GM23338 (cell line): ENCODE measurements at regions not wholly inside any gene's neighbourhood (a gene's known extent, or its start where the extent isn't known, plus 50 kb on each side); places are given as distances from the start of the nearest gene placed in this dataset.

Experiments used
- CREB1 ChIP-seq: fragments of 250-450 bp; sonication (Bioruptor Pico); IDR thresholded peaks from 2 replicates; pipeline ENCODE4 v1.5.0; 2020; ENCODE audit warnings: low read depth, mild to moderate bottlenecking, moderate library complexity
- EZH2 ChIP-seq: fragments of 200-600 bp; sonication (generic); IDR thresholded peaks from one replicate; pipeline ENCODE4 v1.8.0; 2017; ENCODE audit warnings: antibody characterized with exemption, mild to moderate bottlenecking, low read depth; ENCODE audit not compliant: unreplicated experiment
- EZH2phosphoT487 ChIP-seq: fragments of 200-600 bp; sonication (generic); IDR thresholded peaks from one replicate; pipeline ENCODE4 v1.8.1; 2018; ENCODE audit warnings: antibody characterized with exemption; ENCODE audit not compliant: unreplicated experiment
- JUNB ChIP-seq: IDR thresholded peaks from one replicate; pipeline ENCODE4 v1.6.1; 2016; ENCODE audit warnings: antibody characterized with exemption; ENCODE audit not compliant: unreplicated experiment
- NANOG ChIP-seq: IDR thresholded peaks from 2 replicates; pipeline ENCODE4 v1.6.1; 2016; ENCODE audit warnings: antibody characterized with exemption, borderline replicate concordance
- POLR2AphosphoS5 ChIP-seq: IDR thresholded peaks from 2 replicates; pipeline ENCODE4 v1.6.1; 2016; ENCODE audit warnings: antibody characterized with exemption, low read depth
- STAT1 ChIP-seq: IDR thresholded peaks from one replicate; pipeline ENCODE4 v1.6.1; 2016; ENCODE audit warnings: antibody characterized with exemption; ENCODE audit not compliant: unreplicated experiment
- TF ChIP-seq, protein P1 (sequence below), 2 experiments: fragments of 200-600 bp in 1 of 2; sonication (generic) in 1 of 2; conservative IDR thresholded peaks; 2 replicates each; pipeline versions ENCODE4 v1.5.1 to v1.6.1; 2016 to 2017; ENCODE audit warnings: antibody characterized with exemption in 2 of 2, low read depth in 2 of 2, mild to moderate bottlenecking in 2 of 2, moderate library complexity in 1 of 2
- TF ChIP-seq, protein P2 (sequence below): IDR thresholded peaks from 2 replicates; pipeline ENCODE4 v1.6.1; 2016; ENCODE audit warnings: antibody characterized with exemption
- TF ChIP-seq, protein P3 (sequence below): IDR thresholded peaks from one replicate; pipeline ENCODE4 v1.6.1; 2018; ENCODE audit warnings: antibody characterized with exemption; ENCODE audit not compliant: unreplicated experiment

DNA sequence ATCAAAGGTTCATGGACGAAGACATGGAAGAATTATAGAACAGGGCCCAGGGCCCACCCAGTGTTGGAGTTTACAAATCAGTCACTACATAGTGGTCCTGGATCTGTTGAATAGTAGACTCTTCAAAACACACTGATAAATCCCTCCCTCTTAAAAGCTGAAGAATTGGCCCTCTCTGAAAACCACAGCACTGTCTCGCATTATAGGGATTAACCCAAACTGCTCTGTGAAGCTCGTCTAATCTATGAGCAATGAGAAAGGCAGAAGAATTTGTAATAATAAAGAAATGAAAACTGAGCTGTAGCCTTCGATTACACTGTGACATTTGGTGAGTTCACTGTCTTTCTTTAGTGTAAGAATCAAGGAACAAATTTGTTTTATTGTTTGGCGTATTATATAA, 92.5 kb upstream of the ZFP42 start:
- TF ChIP-seq, protein P1, sequence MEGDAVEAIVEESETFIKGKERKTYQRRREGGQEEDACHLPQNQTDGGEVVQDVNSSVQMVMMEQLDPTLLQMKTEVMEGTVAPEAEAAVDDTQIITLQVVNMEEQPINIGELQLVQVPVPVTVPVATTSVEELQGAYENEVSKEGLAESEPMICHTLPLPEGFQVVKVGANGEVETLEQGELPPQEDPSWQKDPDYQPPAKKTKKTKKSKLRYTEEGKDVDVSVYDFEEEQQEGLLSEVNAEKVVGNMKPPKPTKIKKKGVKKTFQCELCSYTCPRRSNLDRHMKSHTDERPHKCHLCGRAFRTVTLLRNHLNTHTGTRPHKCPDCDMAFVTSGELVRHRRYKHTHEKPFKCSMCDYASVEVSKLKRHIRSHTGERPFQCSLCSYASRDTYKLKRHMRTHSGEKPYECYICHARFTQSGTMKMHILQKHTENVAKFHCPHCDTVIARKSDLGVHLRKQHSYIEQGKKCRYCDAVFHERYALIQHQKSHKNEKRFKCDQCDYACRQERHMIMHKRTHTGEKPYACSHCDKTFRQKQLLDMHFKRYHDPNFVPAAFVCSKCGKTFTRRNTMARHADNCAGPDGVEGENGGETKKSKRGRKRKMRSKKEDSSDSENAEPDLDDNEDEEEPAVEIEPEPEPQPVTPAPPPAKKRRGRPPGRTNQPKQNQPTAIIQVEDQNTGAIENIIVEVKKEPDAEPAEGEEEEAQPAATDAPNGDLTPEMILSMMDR (conservative IDR thresholded peaks at IDR 0.05; ENCODE audit: low read depth in 2 of 2), result no peak
- TF ChIP-seq CREB1 (CRISPR knock-in tag) (no peak), EZH2phosphoT487 (no peak), STAT1 (no peak), EZH2 (no peak), JUNB (no peak), POLR2AphosphoS5 (no peak), NANOG (no peak)
- TF ChIP-seq, protein P2, sequence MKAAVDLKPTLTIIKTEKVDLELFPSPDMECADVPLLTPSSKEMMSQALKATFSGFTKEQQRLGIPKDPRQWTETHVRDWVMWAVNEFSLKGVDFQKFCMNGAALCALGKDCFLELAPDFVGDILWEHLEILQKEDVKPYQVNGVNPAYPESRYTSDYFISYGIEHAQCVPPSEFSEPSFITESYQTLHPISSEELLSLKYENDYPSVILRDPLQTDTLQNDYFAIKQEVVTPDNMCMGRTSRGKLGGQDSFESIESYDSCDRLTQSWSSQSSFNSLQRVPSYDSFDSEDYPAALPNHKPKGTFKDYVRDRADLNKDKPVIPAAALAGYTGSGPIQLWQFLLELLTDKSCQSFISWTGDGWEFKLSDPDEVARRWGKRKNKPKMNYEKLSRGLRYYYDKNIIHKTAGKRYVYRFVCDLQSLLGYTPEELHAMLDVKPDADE, result no peak
- TF ChIP-seq, protein P3, sequence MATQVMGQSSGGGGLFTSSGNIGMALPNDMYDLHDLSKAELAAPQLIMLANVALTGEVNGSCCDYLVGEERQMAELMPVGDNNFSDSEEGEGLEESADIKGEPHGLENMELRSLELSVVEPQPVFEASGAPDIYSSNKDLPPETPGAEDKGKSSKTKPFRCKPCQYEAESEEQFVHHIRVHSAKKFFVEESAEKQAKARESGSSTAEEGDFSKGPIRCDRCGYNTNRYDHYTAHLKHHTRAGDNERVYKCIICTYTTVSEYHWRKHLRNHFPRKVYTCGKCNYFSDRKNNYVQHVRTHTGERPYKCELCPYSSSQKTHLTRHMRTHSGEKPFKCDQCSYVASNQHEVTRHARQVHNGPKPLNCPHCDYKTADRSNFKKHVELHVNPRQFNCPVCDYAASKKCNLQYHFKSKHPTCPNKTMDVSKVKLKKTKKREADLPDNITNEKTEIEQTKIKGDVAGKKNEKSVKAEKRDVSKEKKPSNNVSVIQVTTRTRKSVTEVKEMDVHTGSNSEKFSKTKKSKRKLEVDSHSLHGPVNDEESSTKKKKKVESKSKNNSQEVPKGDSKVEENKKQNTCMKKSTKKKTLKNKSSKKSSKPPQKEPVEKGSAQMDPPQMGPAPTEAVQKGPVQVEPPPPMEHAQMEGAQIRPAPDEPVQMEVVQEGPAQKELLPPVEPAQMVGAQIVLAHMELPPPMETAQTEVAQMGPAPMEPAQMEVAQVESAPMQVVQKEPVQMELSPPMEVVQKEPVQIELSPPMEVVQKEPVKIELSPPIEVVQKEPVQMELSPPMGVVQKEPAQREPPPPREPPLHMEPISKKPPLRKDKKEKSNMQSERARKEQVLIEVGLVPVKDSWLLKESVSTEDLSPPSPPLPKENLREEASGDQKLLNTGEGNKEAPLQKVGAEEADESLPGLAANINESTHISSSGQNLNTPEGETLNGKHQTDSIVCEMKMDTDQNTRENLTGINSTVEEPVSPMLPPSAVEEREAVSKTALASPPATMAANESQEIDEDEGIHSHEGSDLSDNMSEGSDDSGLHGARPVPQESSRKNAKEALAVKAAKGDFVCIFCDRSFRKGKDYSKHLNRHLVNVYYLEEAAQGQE, result no peak
